ENCODE measurements at regions not wholly inside any gene's neighbourhood (a gene's known extent, or its start where the extent isn't known, plus 50 kb on each side); places are given as distances from the start of the nearest gene placed in this dataset.

GRCh38 chr12:88934163-88934747 is 354.0 kb upstream of the KITLG start:
- no peak for TF ChIP-seq CTCF (conservative IDR thresholded peaks at IDR 0.05; ENCODE audit: low read depth, low read length)
- Histone ChIP-seq H3K36me3 (ENCODE audit: insufficient read depth) (no peaks in the 10 kb centered on the region), H3K4me1 (ENCODE audit: low read depth, poor library complexity, severe bottlenecking) (peaks cover 17% of the 10 kb centered on the region), H4K20me1 (ENCODE audit: insufficient read depth) (no peaks in the 10 kb centered on the region), H3K9ac (no peak overlapping the region), H3K4me3 (IDR thresholded peaks at IDR 0.05; ENCODE audit: insufficient read depth, low read depth, low read length) (no peak overlapping the region), H3K27ac (no peak overlapping the region), H2AFZ (ENCODE audit: low read depth) (no peak overlapping the region), H3K4me2 (no peak overlapping the region), H3K79me2 (ENCODE audit: insufficient read depth, low read depth) (no peaks in the 10 kb centered on the region), H3K27me3 (ENCODE audit: insufficient read depth, low read depth) (no peaks in the 10 kb centered on the region)

- Histone ChIP-seq H3K27ac (no peak overlapping the region), H3K79me2 (ENCODE audit: insufficient read depth, low read depth) (no peaks in the 10 kb centered on the region), H2AFZ (ENCODE audit: low read depth) (no peak overlapping the region), H3K36me3 (ENCODE audit: insufficient read depth) (no peaks in the 10 kb centered on the region), H3K9ac (no peak overlapping the region), H3K27me3 (ENCODE audit: insufficient read depth, low read depth) (no peaks in the 10 kb centered on the region), H4K20me1 (ENCODE audit: insufficient read depth) (no peaks in the 10 kb centered on the region), H3K4me3 (IDR thresholded peaks at IDR 0.05; ENCODE audit: insufficient read depth, low read depth, low read length) (no peak overlapping the region), H3K4me1 (ENCODE audit: low read depth, poor library complexity, severe bottlenecking) (peaks cover 17% of the 10 kb centered on the region), H3K4me2 (no peak overlapping the region)
- no peak for TF ChIP-seq CTCF (conservative IDR thresholded peaks at IDR 0.05; ENCODE audit: low read depth, low read length)
Observed at GRCh38 chr12:88932457-88932856, 352.2 kb upstream of the KITLG start.

GRCh38 chr12:88931598-88931997 is 351.3 kb upstream of the KITLG start:
- no peaks in the 10 kb centered on the region for H4K20me1 ChIP-seq (ENCODE audit: insufficient read depth)
- H3K27me3 ChIP-seq (ENCODE audit: insufficient read depth, low read depth): no peaks in the 10 kb centered on the region
- TF ChIP-seq CTCF (conservative IDR thresholded peaks at IDR 0.05; ENCODE audit: low read depth, low read length): no peak
- no peak overlapping the region for H3K4me3 ChIP-seq (IDR thresholded peaks at IDR 0.05; ENCODE audit: insufficient read depth, low read depth, low read length)
- H3K4me1 ChIP-seq (ENCODE audit: low read depth, poor library complexity, severe bottlenecking): peaks cover 17% of the 10 kb centered on the region
- no peak overlapping the region for H3K9ac ChIP-seq
- H2AFZ ChIP-seq (ENCODE audit: low read depth): no peak overlapping the region
- no peaks in the 10 kb centered on the region for H3K36me3 ChIP-seq (ENCODE audit: insufficient read depth)
- H3K27ac ChIP-seq: no peak overlapping the region
- H3K79me2 ChIP-seq (ENCODE audit: insufficient read depth, low read depth): no peaks in the 10 kb centered on the region
- H3K4me2 ChIP-seq: no peak overlapping the region

DNA sequence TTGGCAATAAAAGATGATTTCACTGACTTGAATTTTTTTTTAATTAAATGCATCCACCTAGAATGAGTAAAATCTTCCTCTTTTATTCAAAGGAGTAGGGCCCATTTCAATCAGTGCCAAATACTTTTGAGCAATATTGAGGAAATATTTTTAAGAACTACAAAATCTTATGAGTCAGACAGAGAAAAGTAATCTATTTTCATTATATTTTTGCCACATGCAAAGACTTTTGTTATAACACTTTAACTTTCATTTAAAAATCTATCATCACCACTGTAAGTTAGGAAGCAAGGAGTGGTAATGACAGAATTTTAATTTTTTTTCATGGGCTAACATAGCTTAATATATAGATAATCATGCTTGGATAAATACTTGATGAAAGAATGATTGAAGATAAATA is 345.2 kb upstream of the KITLG start:
- Histone ChIP-seq H3K4me2 (no peak overlapping the region), H3K36me3 (ENCODE audit: insufficient read depth) (no peaks in the 10 kb centered on the region), H3K79me2 (ENCODE audit: insufficient read depth, low read depth) (no peaks in the 10 kb centered on the region), H2AFZ (ENCODE audit: low read depth) (no peak overlapping the region), H3K4me3 (IDR thresholded peaks at IDR 0.05; ENCODE audit: insufficient read depth, low read depth, low read length) (no peak overlapping the region), H3K27ac (no peak overlapping the region), H4K20me1 (ENCODE audit: insufficient read depth) (no peaks in the 10 kb centered on the region), H3K4me1 (ENCODE audit: low read depth, poor library complexity, severe bottlenecking) (peaks cover 4% of the 10 kb centered on the region), H3K9ac (no peak overlapping the region), H3K27me3 (ENCODE audit: insufficient read depth, low read depth) (no peaks in the 10 kb centered on the region)
- TF ChIP-seq CTCF (conservative IDR thresholded peaks at IDR 0.05; ENCODE audit: low read depth, low read length): no peak
